Muscle layer of duodenum (tissue), 2 donors: ENCODE measurements at regions not wholly inside any gene's neighbourhood (a gene's known extent, or its start where the extent isn't known, plus 50 kb on each side); places are given as distances from the start of the nearest gene placed in this dataset.
"Not testable (repeated sequence)": the region's sequence is repeated elsewhere in the genome, so short reads cannot be mapped to it uniquely, and the experiment has no call there.

Source experiments
- H3K27ac ChIP-seq: one replicate; pipeline ENCODE4 v1.7.0; 2013; ENCODE audit warnings: mild to moderate bottlenecking, low read length
- H3K27me3 ChIP-seq: one replicate; pipeline ENCODE4 v1.7.0; 2013; ENCODE audit warnings: low read depth, mild to moderate bottlenecking, control low read depth, low read length
- H3K36me3 ChIP-seq, 2 donors: one replicate each; pipeline ENCODE4 v1.7.0; 2013; ENCODE audit warnings: low read length in 2 of 2, control low read depth in 1 of 2, mild to moderate bottlenecking in 1 of 2; ENCODE audit not compliant: insufficient read depth in 2 of 2, control insufficient read depth in 1 of 2
- H3K4me1 ChIP-seq, 2 donors: one replicate each; pipeline ENCODE4 v1.7.0; 2013; ENCODE audit warnings: low read length in 2 of 2, mild to moderate bottlenecking in 2 of 2, control low read depth in 1 of 2, moderate library complexity in 1 of 2; ENCODE audit not compliant: insufficient read depth in 2 of 2, control insufficient read depth in 1 of 2
- H3K4me3 ChIP-seq, 2 donors: one replicate each; pipeline ENCODE4 v1.7.0; 2013; ENCODE audit warnings: low read length in 2 of 2, low read depth in 1 of 2, mild to moderate bottlenecking in 1 of 2
- H3K9me3 ChIP-seq, 2 donors: one replicate each; pipeline ENCODE4 v1.7.0; 2013; ENCODE audit warnings: low read length in 2 of 2, control low read depth in 1 of 2, mild to moderate bottlenecking in 1 of 2; ENCODE audit not compliant: control insufficient read depth in 1 of 2
- donor health status: healthy.

- H3K27ac ChIP-seq, H3K27me3 ChIP-seq: not testable (repeated sequence)
These were observed 198.5 kb upstream of the IRF2BP2 start for GRCh38 chr1:234808459-234808858.

GRCh38 chr1:234807705-234808104, 197.7 kb upstream of the IRF2BP2 start:
- H3K4me1 ChIP-seq, H3K9me3 ChIP-seq, H3K36me3 ChIP-seq, H3K4me3 ChIP-seq, H3K27me3 ChIP-seq, H3K27ac ChIP-seq: not testable (repeated sequence)

More at GRCh38 chr1:234808459-234808858, 198.5 kb upstream of the IRF2BP2 start:
- H3K36me3 ChIP-seq, H3K4me3 ChIP-seq, H3K9me3 ChIP-seq, H3K4me1 ChIP-seq: not testable (repeated sequence)

DNA sequence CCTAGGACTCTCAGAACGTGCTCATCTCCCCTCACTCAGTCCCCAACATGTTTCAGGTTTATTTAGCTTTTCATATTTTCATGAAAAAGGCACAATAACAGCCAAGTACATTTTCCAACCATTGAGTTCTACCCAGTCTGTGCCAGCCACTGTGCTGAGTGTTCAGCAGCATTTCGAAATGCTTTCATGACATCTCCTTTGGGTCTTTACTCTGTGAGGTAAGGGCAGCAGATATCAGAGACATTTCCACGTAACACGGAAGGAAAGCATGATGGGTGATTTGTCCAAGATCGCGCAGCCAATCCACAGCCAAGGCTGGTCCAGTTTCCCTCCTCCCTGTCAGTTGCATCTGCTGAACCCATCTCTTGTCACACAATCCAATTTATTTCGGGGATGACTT, 192.6 kb upstream of the IRF2BP2 start:
- not testable (repeated sequence) for H3K4me3 ChIP-seq, H3K27me3 ChIP-seq

DNA sequence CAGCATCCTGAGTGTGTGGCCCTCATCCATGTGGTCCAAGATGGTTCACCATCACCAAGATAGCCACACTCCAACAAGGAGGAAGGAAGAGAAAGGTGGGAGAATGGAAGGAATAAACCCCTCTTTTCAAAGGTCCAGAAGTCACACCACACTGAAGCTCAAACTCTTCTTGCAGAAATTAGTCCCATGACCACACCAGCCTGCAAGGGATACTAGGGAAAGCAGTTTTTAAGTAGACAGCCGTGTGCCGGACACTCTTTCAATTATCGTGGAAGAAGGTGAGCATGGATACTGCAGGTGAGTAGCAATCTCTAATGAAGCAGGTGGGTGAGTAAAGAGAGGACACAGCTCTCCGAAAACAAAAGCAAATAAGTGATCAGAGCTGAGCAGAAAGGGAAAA, 191.7 kb upstream of the IRF2BP2 start:
- H3K27ac ChIP-seq, H3K4me3 ChIP-seq, H3K27me3 ChIP-seq, H3K9me3 ChIP-seq, H3K4me1 ChIP-seq, H3K36me3 ChIP-seq: not testable (repeated sequence)

More for the DNA sequence above, 192.6 kb upstream of the IRF2BP2 start:
- not testable (repeated sequence) for H3K4me1 ChIP-seq, H3K9me3 ChIP-seq, H3K27ac ChIP-seq, H3K36me3 ChIP-seq

- H3K27me3 ChIP-seq, H3K36me3 ChIP-seq, H3K4me3 ChIP-seq, H3K9me3 ChIP-seq, H3K4me1 ChIP-seq, H3K27ac ChIP-seq: not testable (repeated sequence)
These were observed 191.2 kb upstream of the IRF2BP2 start for GRCh38 chr1:234801147-234801546.

GRCh38 chr1:234800563-234800962, 190.6 kb upstream of the IRF2BP2 start:
- H3K27ac ChIP-seq, H3K36me3 ChIP-seq, H3K9me3 ChIP-seq, H3K4me3 ChIP-seq, H3K27me3 ChIP-seq, H3K4me1 ChIP-seq: not testable (repeated sequence)

GRCh38 chr1:234799021-234799689, 189.2 kb upstream of the IRF2BP2 start:
- not testable (repeated sequence) for H3K4me1 ChIP-seq, H3K27me3 ChIP-seq, H3K4me3 ChIP-seq, H3K27ac ChIP-seq, H3K9me3 ChIP-seq, H3K36me3 ChIP-seq

GRCh38 chr1:234797216-234797615, 187.2 kb upstream of the IRF2BP2 start:
- not testable (repeated sequence) for H3K4me3 ChIP-seq

GRCh38 chr1:234796438-234796792, 186.4 kb upstream of the IRF2BP2 start:
- not testable (repeated sequence) for H3K4me3 ChIP-seq, H3K9me3 ChIP-seq, H3K36me3 ChIP-seq, H3K27me3 ChIP-seq, H3K27ac ChIP-seq, H3K4me1 ChIP-seq

More at GRCh38 chr1:234797216-234797615, 187.2 kb upstream of the IRF2BP2 start:
- not testable (repeated sequence) for H3K4me1 ChIP-seq, H3K27ac ChIP-seq, H3K36me3 ChIP-seq, H3K27me3 ChIP-seq, H3K9me3 ChIP-seq

DNA sequence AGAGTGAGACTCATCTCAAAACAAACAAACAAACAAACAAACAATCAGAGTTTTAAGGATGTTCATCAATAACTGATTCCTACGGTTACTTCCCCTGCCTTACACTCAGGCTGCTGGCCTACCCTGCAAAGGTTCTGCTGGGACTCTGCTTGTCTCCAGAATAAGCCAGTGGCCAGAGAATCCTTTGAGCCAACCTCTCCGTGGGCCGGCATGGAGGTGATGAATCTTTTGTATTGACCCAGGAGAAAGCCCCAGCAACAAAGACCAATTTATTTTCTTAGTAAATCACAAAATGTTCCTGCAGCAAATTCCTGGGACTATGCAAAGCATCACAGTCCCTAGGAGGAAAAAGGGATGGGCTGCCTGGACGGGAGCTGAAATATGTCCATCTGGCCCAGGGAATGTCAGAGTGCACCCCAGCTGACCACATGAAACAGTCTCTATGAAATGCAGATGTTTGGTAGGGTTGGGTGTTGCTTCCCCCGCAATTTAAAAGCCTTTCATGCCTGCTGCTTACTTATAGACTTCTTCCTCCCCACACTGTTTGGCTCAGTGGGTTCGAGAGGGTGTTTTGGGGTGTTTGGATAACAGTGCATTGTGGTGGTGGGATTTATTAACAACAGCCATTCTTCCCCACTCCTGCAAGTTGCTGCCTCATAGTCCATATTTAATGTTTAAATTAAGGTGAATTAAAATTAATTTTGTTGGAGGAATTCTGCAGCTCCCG, 185.9 kb upstream of the IRF2BP2 start:
- not testable (repeated sequence) for H3K9me3 ChIP-seq, H3K27ac ChIP-seq

GRCh38 chr1:234795007-234795406, 185.0 kb upstream of the IRF2BP2 start:
- H3K27me3 ChIP-seq, H3K36me3 ChIP-seq, H3K9me3 ChIP-seq, H3K27ac ChIP-seq, H3K4me3 ChIP-seq, H3K4me1 ChIP-seq: not testable (repeated sequence)

More for the DNA sequence above, 185.9 kb upstream of the IRF2BP2 start:
- not testable (repeated sequence) for H3K4me3 ChIP-seq, H3K4me1 ChIP-seq, H3K27me3 ChIP-seq, H3K36me3 ChIP-seq

GRCh38 chr1:234794452-234794851, 184.5 kb upstream of the IRF2BP2 start:
- not testable (repeated sequence) for H3K9me3 ChIP-seq, H3K27me3 ChIP-seq, H3K27ac ChIP-seq, H3K36me3 ChIP-seq, H3K4me3 ChIP-seq, H3K4me1 ChIP-seq
